ENCODE measurements at regions not wholly inside any gene's neighbourhood (a gene's known extent, or its start where the extent isn't known, plus 50 kb on each side); places are given as distances from the start of the nearest gene placed in this dataset.

GRCh38 chr9:96161819-96162218, 140.2 kb downstream of the HSD17B3 start (continued):
- no peak for TF ChIP-seq CHD7 (IDR thresholded peaks at IDR 0.05; ENCODE audit: insufficient replicate concordance, low read length)
- TF ChIP-seq KDM4A (IDR thresholded peaks at IDR 0.05; ENCODE audit: low read depth, low read length, severe bottlenecking) = no peak
- no peak for TF ChIP-seq BCL11A (IDR thresholded peaks at IDR 0.05; ENCODE audit: low read depth in 2 of 2, low read length in 2 of 2)
- no peak for TF ChIP-seq SP4 (IDR thresholded peaks at IDR 0.05; ENCODE audit: low read length)
- TF ChIP-seq, protein P1, sequence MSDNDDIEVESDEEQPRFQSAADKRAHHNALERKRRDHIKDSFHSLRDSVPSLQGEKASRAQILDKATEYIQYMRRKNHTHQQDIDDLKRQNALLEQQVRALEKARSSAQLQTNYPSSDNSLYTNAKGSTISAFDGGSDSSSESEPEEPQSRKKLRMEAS (IDR thresholded peaks at IDR 0.05) = no peak
- TF ChIP-seq EGR1 (IDR thresholded peaks at IDR 0.05; ENCODE audit: borderline replicate concordance, low read depth, low read length) = no peak
- TF ChIP-seq TAF1 (IDR thresholded peaks at IDR 0.05; ENCODE audit: low read depth, low read length) = no peak
- TF ChIP-seq NANOG (IDR thresholded peaks at IDR 0.05; ENCODE audit: insufficient read depth, low read depth, low read length, poor library complexity, severe bottlenecking) = no peak
- no peak for TF ChIP-seq KDM1A (IDR thresholded peaks at IDR 0.05; ENCODE audit: borderline replicate concordance, low read length)
- no peak for TF ChIP-seq CBX5 (IDR thresholded peaks at IDR 0.05; ENCODE audit: low read depth, low read length)
- no peak for TF ChIP-seq SUZ12 (IDR thresholded peaks at IDR 0.05; ENCODE audit: low read length)
- TF ChIP-seq TAF7 (optimal IDR thresholded peaks at IDR 0.05; ENCODE audit: borderline replicate concordance, low read depth, low read length) = no peak
- TF ChIP-seq JUND (IDR thresholded peaks at IDR 0.05; ENCODE audit: low read length) = no peak
